NCI-H526 (cell line): ENCODE measurements at regions not wholly inside any gene's neighbourhood (a gene's known extent, or its start where the extent isn't known, plus 50 kb on each side); places are given as distances from the start of the nearest gene placed in this dataset.
"Not testable (repeated sequence)": the region's sequence is repeated elsewhere in the genome, so short reads cannot be mapped to it uniquely, and the experiment has no call there.

Source experiments
- DNase-seq, 2 experiments: peaks; one replicate each; lab custom pipeline; 2025; lab: John Stamatoyannopoulos, UW

DNA sequence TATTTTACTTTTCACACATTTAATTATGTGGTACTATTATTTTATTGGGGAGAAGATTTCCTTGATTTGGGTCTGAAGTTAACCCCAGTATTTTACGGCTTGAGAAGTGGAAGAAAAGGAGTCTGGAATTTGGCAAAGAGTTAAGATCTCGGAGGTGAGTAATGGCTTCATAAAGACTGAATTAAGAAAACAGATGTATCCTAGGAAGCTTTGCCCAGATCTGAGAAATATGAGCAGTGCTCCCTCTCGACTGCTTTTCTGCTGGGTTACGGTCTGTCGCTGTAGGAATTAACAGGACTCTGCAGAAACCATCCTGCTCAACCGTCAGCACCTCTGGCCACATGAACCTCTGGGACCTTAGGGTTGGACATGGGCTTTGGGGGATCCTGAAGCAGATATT is 163.6 kb upstream of the NDN start:
- no peak for DNase-seq

DNA sequence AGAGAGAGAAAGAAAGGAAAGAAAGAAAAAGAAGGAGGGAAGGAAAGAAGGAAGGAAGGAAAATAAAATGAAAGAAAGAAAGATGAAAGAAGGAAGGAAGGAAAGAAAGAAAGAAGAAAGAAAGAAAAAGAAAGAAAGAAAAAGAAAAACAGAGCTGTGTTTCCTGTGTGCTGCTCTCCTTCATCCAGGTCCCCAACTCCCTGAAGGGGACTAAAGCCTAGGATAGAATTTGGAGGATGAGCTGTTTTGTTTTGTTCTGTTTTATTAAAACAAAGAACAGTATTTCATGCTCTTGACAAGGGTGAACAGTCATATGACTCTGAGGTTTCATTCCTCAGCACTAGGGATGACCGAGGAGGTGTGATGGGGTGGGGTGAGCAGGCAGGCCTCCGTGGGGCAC is 164.8 kb upstream of the NDN start:
- no peak for DNase-seq

DNA sequence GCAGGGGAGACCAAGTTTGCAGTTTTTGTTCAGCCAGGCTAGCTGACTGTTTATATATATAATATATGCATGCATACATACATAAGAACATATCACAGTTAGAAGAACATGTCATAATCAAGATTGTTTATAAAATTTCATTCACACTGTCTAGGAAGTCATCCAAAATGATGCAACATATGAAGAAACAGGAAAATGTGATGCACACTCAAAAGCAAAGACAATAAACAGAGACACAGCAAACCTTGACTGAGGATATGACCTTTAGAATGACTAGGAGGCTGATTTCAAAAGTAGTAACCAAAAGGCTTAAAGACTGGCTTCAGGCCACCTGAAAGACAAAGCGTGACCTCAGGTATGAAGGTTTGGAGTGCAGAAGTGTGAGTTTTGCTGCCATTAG is 166.2 kb upstream of the NDN start:
- DNase-seq: no peak

DNA sequence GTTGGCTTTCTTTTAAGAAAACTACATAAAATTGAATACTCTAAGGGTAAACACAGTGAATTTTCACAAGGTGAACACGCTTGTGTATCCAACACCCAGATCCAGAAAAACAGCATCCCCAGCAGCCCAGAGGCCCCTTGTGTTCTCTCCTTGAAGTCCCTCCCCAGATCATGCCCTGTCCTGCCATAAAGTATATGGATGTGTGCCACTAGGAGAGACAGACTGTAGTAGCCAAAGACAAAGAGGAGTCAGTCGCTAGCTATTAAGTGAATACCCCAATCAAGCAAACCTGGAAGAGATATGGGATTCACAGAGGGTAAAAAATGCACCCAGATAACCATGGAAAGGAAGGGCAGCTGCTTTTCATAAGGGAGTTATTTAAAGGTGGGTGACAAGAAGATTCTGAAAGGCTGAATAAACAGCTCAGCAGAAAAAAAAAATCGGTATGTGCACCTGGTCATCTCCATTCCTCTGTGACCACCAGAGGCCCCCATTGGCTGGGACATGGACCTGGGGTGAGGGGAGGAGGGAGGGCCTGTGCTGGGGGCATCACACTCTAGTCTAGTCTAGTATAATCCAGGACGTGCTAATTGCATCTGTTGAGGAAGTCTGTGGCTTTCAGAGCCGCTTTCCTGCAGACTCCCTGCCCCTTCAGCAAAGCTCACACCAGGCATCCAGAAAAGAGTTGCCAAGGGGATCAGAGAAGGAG is 167.3 kb upstream of the NDN start:
- no peak for DNase-seq

DNA sequence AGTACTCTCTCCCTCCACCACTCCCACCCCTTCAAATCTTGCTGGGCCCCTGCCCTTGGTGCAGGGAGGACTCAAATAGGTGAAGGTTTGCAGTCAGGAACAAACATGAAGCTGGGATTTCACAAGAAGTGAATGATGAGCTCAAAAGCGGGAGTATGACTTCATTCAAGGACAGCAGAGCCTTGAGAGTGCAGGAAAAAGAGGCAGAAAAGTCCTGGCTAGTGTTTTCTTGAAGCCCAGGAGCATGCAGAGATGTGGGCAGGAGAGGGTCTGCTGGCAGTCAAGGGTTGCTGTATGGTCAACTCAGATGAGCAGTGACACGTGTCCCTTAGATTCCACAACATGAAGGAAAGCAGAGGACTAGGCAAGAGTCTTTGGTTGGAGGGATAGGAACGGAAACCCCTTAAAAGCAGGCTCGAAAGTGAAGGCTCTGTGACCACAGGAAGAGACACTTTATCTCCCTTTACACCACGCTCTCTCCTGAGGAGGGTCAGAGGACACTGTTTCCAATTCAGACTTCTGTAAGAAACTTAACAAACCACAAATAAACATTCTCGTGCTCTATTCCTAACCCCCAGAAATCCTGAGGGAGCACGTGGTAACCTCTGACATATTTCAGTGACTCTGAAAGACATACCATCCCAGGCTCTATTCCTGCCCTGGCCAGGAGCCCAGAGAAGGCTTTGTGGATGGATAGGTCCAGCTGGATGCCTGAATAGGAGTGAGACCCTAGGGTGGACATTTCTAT is 168.0 kb upstream of the NDN start:
- DNase-seq: no peak

DNA sequence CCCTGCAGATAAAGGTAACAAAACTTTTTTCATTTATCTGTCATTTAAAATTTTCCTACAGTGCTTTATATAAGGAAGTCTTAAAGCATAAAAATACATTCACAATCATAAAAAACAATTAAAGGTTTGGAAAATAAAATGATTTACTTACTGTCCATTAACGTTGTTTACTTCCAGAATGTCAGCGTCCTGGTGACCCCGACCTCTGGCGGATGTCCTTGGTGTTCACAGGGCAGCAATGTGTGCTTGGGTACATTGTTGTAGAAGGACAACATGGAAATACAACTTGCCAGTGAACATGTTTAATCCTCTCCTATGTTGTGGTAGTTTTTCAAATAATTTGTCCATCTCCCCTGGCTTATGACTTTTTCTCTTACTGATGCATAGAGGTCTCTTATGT is 168.8 kb upstream of the NDN start:
- DNase-seq: no peak

DNA sequence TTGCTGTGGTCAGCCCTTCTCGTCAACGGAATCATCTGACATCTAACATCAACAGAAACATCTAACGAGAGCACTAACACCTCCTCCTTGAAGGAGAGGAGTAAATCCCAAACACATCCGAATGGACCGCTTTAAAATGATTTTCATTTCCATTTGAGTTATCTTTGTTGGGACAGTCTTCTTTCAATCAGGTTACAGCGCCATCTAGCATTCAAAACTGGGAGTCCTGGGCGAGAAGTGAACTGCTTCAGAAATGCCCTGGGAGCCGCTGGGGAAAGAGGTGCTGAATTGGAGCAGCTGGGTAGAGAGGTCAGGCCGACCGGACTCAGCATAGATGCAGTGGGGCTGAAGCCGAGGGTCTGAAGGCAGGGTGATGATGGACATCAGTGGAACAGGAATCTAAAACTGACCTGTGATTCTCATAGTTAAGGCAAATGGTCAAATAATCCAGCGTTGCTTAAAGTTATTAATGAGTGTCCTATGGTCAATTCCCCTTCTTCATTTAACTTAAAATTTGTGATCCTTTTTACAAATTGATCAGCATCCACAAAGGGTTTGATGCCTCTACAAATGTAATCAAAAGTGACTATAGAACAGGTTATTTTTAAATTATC is 170.0 kb upstream of the NDN start:
- DNase-seq: peak; percentile 49 to 79

DNA sequence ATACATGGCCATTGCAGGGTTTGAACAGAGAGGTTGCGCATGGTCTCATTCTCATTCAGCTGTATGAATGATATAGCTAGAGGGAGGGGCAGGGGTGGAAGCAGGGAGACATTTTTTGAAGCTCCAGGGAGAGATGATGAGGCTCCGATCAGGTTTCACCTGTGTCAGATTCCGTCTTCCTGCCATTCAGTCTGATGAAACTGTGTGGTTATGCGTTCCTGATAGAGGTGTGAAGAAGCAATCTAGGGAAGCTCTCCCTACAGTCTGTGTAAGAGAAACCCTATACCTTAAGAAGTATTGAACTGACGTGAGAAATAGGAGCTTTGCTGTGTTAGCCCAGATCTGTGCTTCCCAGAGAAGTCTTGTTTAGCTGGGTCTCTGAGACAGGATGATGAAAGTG is 171.9 kb upstream of the NDN start:
- DNase-seq: no peak

DNA sequence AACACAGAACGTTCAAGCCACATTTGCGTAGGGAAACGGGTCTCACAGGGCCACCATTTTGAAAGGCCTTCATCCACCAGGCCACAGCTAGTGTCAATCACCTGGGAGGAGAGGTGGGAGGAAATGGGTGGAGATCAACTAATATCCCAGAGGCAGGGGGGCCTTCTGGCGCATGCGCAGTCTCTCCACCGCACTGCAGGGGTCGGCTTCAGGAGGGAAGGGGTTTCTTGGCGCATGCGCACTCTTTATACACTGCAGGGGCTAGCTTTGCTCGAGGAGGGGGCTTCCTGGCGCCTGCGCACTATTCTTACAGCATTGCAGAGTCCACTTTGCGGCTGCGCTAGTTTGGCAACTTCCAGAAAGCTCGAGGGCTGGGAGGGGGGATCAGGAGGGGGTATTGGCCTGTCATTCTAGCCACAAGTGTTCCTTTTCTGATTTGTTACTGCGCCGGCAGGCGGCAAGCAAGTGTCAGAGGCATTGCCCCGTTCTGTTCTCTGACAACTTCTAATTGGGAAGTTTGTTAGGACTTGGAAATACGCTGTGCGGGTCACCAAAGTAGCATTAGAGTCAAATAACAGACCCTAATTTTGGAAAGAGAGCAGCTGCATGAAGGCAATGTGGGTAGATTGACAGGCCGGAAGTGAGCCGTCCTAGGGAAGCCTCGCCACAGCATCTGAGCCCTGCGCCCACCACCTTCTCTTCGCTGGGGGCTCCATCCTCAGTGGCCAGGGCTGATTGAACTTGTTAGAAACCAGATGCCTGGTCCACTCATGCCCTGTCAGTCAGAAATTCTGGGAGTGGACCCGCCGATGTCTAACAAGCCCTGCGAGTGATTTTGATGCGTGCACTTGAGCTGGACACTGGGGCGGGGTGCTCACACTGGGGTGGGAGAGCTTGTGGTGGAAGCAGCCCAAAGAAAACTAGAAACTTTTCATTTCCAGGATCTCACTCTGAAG is 173.5 kb upstream of the NDN start:
- no peak for DNase-seq

DNA sequence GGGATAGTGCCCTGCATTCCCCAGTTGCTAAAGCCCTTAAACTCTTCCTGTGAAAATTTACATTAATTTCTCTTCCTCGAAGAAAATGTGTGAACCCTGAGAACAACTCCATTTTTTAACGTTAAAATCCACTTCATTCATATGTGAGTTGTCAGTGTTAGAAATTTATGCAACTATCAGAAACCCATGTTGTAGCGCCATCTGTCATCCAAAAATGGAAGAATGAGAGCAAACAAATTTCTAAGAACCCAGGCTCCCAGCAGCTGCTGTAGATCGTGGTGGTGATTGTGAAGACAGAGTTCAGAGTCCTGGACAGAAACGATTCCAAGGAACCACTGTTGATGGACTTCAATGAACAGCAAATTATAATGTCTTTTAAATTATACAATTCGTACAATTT is 179.7 kb upstream of the NDN start:
- peak in 1 of 2 experiments; percentile 59 for DNase-seq

DNA sequence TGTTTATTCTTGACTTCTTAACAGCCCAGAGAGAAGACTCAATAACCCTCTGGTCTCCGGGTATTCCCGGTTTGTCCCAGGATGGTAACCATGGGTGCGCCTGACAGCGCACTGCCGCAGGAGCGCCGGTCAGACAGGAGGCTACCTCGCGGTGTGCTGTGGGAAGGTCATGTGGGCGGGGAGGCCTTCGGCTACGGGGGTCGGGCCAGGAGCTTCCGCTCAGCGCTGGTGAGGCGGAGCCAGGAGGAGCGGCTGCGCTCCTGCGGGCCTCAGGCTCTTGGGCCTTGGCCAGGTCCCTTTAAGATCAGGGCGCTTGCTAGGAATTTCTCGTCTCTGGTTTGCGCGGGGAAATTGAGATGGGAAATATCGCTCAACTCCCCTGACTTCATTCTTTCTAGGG is 182.3 kb upstream of the NDN start:
- DNase-seq: peak; percentile 15 to 81

DNA sequence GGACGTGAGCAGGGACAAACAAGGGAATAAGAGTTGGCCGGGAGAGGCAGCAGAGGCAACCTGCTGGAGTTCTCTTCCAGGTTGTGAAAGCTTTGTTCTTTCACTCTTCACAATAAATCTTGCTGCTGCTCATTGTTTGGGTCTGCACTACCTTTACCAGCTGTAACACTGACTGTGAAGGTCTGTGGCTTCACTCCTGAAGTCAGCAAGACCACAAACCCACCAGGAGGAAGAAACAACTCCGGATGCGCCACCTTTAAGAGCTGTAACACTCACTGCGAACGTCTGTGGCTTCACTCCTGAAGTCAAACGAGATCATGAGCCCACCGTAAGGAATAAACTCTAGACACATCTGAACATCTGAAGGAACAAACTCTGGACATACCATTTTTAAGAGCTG is 186.5 kb upstream of the NDN start:
- DNase-seq: not testable (repeated sequence)

DNA sequence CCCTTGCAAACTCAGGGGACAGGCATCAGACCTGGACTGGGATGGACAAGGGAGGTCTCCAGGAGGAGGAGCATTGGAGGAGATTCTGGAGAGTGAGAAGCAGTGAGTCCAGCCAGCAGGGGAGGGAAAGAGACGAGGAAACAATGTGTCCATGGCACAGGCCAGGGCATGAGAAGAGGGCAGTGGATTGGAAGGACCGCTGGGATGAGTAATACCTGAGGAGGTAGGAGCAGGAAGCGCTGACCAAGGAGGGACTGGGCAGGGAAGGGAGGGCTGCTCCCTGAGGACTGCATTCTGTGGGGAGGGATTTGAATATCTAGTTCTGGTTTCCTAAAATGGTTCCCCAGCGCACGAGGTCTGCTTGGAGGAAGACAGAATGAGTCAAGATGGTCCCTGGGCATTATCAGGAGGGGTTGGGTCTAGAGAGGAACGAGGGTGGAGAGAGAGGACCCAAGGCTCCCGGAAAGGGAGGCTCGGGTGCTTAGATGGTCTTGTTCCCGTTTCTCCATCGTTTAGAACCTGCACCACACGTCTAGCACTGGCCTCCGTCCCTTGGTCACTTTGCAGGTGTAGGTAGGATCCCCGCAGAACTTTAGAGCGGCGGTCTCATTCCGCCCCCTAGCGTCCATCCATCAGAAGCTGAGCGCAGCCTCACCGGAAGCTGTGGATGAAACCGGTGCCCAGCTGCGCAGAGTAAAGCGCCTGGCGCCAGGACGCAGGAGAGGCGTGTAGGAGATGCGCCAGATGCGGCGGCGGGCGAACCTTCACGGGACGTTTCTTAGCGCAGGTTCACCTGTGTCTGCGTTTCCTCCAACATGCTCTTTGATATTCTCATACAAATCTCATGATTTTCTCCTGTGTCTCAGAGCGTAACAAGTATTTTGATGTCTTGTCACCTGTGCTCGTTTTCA is 190.7 kb upstream of the NDN start:
- peak; percentile 53 to 91 for DNase-seq

DNA sequence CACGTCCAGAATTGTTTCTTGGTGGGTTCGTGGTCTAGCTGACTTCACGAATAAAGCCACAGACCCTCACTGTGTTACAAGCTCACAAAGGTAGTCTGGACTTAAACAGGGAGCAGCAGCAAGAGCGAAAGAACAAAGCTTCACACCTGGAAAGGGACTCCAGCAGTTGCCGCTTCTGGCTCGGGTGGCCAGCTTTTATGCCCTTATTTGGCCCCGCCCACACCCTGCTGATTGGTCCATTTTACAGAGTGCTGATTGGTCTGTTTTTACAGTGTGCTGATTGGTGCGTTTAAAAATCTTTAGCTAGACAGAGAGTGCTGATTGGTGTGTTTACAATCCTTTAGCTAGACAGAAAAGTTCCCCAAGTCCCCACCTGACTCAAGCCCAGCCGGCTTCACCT is 194.2 kb upstream of the NDN start:
- no peak for DNase-seq

DNA sequence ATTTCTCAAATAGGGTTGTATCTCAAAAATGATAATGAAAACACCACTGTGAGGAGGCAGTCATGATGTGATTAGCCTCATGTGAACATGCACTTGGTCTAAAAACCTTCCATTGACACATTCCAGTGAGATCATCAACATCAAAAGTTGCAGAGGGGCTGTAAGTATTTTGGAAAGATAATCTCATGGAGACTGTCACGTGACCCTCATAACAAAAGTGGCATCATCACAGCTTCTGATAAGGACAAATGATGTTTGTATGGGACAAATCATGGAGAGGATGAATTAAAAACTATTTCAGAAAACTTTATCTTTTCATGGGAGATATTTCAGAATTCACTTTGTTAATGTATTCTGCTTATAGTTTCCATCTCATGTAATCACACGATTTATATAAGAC is 203.1 kb upstream of the NDN start:
- DNase-seq: no peak

DNA sequence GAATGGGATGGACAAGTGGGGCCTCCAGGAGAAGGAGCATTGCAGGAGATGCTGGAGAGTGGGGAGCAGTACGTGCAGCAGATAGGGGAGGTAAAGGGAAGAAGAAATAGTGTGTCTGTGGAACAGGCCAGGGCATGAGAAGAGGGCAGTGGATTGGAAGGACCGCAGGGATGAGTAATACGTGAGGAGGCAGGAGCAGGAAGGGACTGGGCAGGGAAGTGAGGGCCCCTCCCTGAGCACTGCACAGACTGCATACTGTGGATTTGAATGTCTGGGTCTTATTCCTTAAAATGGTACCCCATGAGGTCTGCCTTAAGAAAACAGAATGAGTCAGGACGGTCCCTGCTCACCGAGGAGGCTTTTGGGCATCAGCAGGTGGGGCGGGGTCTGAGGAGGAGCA is 210.0 kb upstream of the NDN start:
- DNase-seq: no peak

DNA sequence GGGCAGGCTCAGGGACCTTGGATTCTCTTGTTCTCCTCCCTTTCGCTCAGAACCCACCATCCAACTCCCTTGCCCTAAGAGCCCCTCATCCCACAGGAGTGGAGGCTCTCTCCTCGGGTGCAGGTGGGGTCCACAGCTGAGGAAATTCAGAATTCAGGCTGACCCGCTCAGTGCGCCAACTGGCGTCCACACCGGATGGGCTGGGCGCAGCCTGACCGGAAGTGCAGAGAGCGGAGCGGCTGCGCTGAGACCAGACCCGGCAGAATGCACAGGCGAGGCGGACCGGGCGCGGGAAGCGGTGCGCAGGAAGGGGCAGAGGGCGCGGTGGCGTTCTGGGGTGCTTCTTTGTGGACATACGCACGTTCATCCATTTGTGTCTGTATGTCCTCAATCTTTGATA is 210.4 kb upstream of the NDN start:
- DNase-seq: no peak

DNA sequence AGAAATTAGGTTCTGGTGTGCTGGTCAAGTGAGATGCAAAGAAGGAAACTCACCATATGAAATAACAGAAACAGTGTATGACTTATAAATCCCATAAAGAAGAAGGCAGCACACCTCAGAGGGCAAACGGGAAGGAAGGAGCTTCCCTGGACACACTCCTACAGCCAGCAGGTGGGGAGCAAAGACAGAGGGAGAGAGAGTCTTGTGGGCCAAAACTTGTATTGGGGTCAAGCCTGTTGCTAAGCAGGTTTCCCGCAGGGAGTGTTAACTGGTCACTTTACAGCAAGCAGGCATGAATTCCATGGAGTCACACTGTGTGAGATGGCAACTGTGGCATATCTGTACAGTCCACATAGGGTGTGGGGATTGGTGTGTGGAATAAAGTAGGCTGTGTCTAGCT is 222.9 kb upstream of the NDN start:
- no peak for DNase-seq

DNA sequence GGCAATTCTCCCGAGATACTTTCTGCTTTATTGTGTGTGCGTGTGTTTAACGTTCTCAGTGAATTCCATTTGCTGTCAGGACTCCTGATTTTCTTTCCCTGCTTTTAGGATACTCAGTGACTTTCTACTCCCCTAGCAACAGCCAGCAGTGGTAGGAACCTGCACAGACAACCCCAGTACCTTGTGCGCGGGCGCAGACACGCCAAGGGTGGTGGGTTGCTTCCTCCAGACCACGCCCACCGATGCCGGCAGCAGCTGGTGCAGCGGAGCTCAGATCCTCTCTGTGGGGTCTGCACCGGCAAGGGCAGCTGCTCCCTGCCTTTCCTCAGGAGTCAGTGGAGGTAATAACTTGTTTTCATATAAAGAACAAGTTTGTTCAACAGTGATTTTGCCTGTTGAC is 225.1 kb upstream of the NDN start:
- DNase-seq: no peak

DNA sequence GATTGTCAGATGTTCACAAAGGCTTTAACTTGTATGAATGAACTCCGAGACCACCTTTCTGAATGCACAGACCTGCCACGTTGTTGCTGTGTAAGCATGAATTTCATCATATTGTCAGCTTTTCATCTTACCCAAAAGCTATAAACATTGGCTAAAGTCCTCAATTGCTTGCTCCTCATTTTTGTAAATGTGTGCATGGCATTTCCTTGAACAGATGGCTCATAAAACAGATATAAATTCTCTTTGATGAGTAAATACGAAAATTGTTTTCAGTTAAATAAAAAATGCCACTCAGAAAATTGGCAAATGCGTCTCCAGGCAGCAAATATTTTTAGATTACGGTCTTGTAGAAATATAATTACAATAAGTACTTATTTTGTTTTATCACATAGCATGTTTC is 226.0 kb upstream of the NDN start:
- DNase-seq: no peak

DNA sequence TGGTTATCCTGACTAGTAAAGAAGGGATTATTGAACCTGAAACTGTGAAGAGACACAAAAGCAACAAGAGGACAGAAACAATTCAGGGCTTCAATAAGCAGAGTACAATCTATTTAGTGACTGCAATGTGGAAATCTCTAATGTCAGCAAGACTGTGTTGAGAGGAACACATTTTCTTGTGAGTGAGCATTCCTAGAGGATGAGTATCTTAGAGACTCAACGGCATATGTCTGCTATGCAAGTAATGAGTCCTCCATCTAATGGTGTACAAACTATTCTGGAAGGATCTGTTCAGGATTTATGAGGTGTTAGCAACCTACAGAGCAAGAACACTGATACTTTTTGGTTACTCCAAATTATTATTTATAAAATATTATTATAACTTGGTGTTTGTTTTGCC is 226.5 kb upstream of the NDN start:
- no peak for DNase-seq
